Daoy (cell line): ENCODE measurements at regions not wholly inside any gene's neighbourhood (a gene's known extent, or its start where the extent isn't known, plus 50 kb on each side); places are given as distances from the start of the nearest gene placed in this dataset.
"Not testable (repeated sequence)": the region's sequence is repeated elsewhere in the genome, so short reads cannot be mapped to it uniquely, and the experiment has no call there.

ENCODE experiments used
- DNase-seq: peaks from one replicate; pipeline ENCODE4 v3.0.0-alpha.2; 2015; ENCODE audit warnings: low read depth

- no peak for DNase-seq
Observed at GRCh38 chr12:94916663-94917062, 86.8 kb downstream of the NDUFA12 start.

DNA sequence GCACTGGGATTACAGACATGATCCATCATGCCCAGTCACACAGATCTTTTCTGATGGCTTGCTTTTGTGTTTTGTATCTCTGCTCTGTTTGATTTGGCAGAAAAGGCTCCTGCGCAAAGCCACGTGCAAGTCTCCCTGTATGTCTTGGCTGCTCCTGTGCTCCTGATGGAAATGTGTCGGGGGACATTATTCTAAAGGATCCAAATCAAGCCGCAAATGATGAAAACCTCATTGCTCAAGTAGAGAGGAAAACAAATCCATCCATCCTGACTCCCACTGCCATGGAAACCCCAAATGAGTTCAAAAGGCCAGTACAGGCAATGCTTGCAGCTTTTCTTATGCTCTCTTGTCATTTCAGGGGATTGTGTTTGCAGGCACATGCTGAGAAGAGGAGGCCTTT lies 93.8 kb downstream of the NDUFA12 start:
- no peak for DNase-seq

- DNase-seq = not testable (repeated sequence)
Observed at GRCh38 chr12:94905749-94906148, 97.7 kb downstream of the NDUFA12 start.

GRCh38 chr12:94900496-94900895 lies 103.0 kb downstream of the NDUFA12 start:
- no peak for DNase-seq

DNA sequence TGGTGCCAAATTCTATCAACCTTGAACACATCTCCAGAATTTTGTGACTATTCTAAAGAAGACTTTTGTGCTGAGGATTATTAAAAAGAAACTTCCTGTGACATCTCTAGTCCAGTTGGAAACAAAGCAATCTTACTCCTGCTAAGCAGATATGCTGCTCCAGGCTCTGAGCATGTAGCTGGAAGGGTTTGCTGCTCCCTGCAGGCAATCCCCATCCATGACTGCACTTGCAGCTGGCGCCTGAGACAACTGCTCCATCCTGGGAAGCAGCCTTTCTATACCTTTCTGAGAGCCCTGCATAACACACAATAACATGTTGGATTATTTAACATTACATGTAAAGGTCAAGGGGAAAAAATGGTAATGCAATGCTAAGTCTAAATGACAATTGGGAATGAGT lies 105.1 kb downstream of the NDUFA12 start:
- no peak for DNase-seq

DNA sequence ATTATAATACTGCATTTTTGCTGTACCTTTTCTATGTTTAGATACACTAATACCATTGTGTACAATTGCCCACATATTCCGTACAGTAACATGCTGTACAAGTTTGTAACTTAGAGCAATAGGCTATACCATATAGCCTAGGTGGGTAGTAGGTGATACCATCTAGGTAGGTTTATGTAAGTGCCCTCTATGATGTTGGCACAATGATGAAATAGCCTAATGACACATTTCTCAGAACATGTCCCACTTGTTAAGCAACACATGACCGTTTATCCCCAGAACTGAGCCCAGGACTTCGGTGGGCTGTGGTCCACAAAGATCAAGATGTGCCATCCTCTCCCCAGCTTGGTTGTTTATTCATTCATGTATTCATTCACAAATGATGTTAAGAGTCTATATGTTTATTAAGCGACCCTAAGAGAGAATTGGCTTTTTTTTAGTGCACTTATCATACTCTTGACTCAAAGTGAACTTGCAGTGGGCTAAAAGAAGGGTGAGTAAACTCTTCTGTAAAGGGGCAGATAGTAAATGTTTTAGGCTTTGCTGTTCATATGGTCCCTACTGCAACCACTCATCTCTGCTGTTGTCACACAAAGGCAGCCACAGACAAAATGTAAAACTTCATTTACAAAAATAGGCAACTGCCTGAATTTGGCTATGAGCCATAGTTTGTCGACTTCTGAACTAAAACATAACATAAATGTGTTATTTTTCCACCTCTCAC lies 110.8 kb downstream of the NDUFA12 start:
- no peak for DNase-seq

DNA sequence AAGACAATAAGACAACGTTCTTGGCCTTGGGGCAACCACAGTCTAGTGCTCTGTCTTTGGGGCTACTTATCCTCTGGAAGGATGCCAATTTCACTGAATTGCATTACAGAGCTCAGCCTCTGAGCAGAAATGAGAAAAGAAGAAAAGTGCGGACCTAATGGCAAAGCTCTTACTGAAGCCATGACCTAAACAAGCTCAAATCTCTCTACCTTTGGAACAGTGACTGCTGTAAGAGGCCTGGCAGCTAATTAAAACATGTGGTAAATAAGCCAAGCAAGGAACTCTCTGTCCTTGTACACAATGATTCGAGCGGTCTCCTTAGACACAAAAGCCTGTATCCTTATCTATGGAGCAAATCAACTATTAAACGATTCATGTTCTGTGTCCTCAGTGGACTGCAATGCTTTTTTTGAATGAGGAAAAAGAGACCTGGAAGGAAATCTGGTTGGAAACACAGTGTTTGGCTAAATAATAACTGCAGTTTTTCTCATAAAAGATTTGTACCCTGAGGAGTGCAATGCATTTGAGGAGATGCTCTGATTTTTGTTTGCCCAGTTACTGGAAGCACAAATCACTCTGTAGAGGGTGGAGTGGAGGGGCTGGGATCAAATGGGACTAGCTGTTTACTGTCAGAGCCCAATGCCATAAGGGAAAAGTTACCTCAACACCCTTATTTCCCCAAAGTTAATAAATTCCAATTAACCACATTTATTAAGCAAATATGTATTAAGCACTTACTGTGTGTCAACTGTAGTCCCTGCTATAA lies 113.9 kb downstream of the NDUFA12 start:
- no peak for DNase-seq

GRCh38 chr12:94879542-94879941 lies 124.0 kb downstream of the NDUFA12 start:
- peak; percentile 11 for DNase-seq

GRCh38 chr12:94875525-94875924 lies 128.0 kb downstream of the NDUFA12 start:
- peak; percentile 65 for DNase-seq

DNA sequence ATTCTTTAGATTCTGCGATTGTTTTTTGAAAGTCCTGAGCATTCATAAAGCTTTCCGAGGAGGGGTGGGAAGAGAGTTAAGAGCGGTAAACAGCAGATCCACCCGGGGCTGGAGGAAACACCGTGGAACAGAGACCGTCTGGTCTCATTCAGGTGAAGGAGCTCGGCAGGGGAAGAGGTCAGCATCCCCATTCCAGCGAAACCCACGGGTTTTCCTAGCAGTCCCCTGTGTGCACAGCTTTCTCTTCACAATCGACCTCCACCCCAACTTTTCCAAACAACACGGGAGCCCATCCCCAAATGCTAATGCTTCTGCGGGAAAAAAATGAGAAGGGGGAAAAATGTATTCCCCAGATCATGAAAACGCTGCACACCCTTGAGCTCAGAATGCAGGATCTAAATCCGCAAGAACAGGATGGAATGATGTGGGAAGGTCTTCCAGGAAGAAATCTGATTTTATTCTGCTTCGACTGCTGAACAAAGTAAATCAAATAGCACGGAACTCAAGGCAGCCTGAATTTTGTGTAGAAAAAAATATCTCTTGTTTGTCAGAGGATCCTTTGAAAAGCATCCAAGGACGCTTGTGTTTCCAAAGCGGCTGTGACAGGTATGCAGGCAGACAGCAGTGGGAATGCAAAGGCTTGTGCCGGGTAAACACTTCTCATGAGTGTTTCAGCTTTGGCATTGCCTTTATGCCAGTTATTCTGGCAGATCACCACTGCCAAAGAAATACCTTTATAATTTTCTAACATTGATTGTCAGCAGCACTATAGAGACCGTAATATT lies 128.8 kb downstream of the NDUFA12 start:
- DNase-seq = no peak

DNA sequence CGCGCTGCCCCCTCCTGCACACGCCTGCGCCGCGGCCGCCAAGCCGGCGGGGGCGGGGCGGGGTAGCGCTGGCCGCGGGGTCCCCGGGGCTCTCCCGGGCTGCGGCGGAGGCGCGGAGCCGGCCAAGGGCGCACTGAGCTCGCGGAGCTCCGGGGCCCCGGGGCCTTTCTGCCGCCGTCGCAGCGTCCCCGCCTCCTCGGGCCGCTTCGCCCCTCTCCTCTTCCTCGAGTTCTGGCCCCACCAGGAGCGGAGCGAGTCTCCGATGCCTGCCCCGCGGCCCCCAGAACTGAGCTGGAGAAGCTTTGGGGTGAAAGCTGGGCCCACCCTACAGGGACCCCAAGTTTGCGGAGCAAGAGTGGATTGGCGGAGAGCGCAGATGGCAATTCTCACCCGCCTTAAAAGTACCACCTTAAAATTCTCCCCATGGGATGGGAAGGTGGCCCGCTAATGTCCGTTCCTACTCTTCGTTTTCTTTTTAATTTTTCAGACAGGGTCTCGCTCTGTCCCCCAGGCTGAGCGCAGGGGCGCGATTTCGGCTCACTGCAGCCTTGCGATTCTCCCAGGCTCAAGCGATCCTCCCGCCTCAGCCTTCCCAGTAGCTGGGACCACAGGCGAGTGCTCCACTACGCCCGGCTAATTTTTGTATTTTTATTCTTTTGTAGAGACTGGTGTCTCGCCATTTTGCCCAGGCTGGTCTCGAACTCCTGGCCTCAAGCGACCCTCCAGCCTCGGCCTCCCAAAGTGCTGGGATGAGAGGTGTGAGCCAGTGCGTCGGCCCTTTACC lies 129.6 kb downstream of the NDUFA12 start:
- DNase-seq = no peak

- peak; percentile 46 for DNase-seq
Observed at GRCh38 chr12:94872971-94873733, 130.3 kb downstream of the NDUFA12 start.

DNA sequence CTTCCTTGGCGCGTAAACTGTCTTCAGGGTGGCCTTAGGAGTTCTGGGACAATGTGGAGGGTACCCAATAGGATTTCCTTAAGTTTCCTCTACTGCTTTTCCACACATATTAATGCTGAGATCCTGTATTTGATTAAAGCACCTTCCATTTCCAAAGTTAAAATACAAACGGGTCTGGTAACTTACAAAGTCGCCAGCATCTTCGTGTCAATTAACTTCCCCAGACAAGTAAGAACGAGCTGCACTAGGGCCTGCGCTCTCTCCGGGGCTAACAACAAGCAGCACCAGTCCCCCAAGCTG lies 130.9 kb downstream of the NDUFA12 start:
- no peak for DNase-seq

DNA sequence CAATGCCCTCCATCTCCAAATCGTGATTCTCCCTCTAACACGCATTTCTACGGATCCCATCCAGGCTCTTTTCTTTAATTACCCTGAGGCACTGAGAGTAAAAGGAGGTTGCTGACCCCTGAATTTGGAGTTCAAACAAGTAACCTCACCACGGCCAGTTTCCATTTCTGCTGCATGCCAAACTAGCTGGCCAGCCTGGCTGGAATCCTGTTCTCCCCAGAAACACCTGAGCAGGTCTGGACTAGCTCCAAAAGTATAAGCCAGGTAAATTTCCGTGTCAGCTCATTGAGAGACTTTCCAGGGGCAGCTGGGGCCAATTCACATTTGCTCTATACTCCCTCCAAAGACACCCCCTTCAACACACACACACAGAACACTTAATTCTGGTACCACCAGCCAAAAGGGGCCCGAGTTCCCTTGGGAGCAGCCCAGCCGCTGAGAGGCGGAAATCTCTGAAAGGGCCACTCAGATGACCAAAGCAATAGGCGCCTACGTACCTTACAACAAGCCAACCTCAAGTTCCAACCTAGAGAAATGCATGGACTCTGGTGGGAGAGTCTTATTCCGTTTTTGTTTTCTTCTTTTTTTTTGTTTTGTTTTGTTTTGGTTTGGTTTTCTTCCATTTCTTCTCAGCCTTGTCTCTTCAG lies 131.4 kb downstream of the NDUFA12 start:
- DNase-seq = no peak

GRCh38 chr12:94870511-94870910 lies 133.0 kb downstream of the NDUFA12 start:
- DNase-seq = no peak

GRCh38 chr12:94868161-94868560 lies 135.3 kb downstream of the NDUFA12 start:
- no peak for DNase-seq

DNA sequence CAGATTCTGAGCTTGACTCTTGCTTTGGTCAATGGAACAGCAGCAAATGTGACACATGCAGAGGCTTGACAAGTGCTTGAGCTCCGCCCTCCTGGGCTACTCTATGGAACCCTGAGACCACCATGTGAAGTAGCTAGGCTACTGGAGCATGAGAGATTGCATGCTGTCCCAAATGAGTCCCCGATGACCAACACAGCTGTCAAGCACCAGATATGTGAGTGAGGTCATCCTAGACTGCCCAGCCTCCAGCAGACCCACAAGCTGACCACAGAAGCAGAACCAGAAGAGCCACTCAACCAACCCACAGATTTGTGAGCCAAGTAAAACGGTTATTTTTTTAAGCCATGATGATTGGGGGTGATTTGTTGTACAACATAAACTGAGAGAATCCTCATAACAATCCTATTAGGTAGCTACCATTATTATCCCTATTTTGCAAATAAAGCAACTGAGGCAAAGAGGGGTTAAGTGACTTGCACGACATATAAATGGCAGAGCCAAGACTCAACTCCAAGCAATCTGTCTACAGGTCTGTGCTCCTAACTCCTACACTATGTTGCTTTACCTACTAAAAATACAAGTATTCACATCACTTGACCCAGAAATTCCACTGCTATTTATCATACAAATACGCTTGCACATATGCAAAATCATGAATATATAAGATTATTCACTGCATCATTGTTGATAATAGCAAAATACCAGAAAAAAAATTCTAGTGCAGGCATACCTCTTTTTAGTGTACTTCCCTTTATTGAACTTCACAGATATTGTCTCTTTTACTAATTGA lies 136.2 kb downstream of the NDUFA12 start:
- peak; percentile 24 for DNase-seq

GRCh38 chr12:94864987-94865386 lies 138.5 kb downstream of the NDUFA12 start:
- DNase-seq = no peak

DNA sequence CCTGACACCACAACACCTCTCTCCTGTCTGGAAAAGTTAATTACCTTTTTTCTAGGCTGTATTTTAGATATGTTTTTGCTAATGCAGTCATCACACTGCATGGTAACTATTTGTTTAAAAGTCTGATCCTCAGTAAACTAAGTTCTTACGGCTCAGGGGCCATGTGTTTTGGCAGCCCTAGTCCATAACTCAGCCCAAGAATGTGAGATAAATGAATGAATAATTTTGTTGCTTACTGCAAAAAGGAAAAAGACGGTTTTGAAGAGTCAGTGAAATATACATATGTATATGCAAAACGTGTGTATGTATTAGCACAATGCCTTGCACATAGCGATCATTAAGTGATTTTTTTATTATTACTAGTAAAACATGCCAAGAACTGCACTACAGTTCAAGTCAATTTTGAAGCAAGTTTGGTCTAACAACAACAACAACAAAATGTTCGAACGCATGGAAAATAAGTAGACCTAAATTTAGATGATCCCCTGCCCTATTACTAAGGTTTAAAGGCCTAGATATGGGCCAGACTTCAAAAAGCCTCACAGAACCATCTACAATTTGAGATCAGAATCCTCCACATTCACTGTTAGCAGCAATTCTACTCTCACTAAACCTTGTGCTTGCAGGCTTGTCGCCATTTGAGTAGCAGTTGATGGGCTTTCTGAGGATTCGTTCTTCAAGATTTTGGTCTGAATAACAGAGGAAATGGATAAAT lies 140.0 kb downstream of the NDUFA12 start:
- DNase-seq = no peak
